ENCODE measurements at regions not wholly inside any gene's neighbourhood (a gene's known extent, or its start where the extent isn't known, plus 50 kb on each side); places are given as distances from the start of the nearest gene placed in this dataset.

- in situ Hi-C loops (cut with HindIII; ENCODE audit: low pct_unique_long_range_greater_than_20kb, low sequenced_read_pairs) = no loop called here
- TF ChIP-seq JUND (IDR thresholded peaks at IDR 0.05; ENCODE audit: low read depth) = no peak
- no peak for DNase-seq (ENCODE audit: low read depth in 1 of 2, low spot score in 1 of 2)
Measured at GRCh38 chr9:20291201-20291600, 331.1 kb downstream of the MLLT3 start.

DNA sequence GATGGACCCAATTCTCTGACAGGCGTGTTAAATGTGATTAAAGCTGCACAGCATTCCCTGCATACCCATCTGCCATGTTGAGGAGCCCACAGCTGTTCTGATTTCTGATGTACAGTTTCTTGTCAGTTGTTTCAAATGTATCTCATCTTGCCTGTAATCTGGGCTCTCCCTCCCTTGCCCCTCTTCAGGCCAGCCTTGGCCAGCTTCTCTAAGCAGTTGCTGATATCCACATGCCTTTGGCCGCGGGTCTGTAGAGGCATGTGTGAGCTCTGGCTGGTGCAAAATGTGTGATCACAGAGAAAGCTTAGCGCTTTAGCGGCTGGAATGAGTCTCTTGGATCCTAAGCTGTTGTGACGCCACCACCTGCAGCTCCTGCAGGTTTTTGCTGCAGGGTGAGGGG is 332.0 kb downstream of the MLLT3 start:
- TF ChIP-seq JUND (IDR thresholded peaks at IDR 0.05; ENCODE audit: low read depth) = no peak
- DNase-seq (ENCODE audit: low read depth in 1 of 2, low spot score in 1 of 2) = no peak
- in situ Hi-C loops (cut with HindIII; ENCODE audit: low pct_unique_long_range_greater_than_20kb, low sequenced_read_pairs) = no loop called here

GRCh38 chr9:20289423-20290010 is 332.8 kb downstream of the MLLT3 start:
- no peak for DNase-seq (ENCODE audit: low read depth in 1 of 2, low spot score in 1 of 2)
- in situ Hi-C loops (cut with HindIII; ENCODE audit: low pct_unique_long_range_greater_than_20kb, low sequenced_read_pairs) = no loop called here
- TF ChIP-seq JUND (IDR thresholded peaks at IDR 0.05; ENCODE audit: low read depth) = no peak

GRCh38 chr9:20286969-20287368 is 335.3 kb downstream of the MLLT3 start:
- in situ Hi-C loops (cut with HindIII; ENCODE audit: low pct_unique_long_range_greater_than_20kb, low sequenced_read_pairs) = no loop called here
- no peak for DNase-seq (ENCODE audit: low read depth in 1 of 2, low spot score in 1 of 2)
- no peak for TF ChIP-seq JUND (IDR thresholded peaks at IDR 0.05; ENCODE audit: low read depth)

DNA sequence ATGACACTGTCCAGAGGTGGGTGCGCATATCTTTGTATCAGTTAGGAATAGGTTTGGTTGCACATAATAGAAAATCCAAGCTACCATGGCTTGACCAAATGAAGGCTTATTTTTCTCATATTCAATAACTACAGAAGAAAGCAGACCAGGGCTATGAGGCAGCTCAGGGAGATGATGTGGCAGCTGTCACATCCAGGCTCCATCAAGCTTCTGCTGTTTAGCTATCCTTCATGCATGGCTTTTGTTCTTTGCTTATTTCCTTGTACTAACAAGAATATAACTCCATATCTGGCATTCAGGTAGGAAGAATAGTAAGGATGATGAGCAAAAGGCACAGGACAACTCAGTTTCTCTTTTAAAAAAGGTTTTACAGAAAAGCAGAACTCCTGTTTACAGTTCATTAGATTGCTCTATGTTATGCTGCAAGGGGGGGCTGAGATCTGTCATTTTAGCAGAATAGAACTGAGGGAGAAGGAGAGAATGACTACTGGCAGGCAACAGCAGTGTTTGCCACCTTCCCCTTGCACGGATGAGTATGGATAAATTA is 336.1 kb downstream of the MLLT3 start:
- TF ChIP-seq JUND (IDR thresholded peaks at IDR 0.05; ENCODE audit: low read depth) = no peak
- DNase-seq (ENCODE audit: low read depth in 1 of 2, low spot score in 1 of 2) = no peak
- in situ Hi-C loops (cut with HindIII; ENCODE audit: low pct_unique_long_range_greater_than_20kb, low sequenced_read_pairs) = no loop called here

DNA sequence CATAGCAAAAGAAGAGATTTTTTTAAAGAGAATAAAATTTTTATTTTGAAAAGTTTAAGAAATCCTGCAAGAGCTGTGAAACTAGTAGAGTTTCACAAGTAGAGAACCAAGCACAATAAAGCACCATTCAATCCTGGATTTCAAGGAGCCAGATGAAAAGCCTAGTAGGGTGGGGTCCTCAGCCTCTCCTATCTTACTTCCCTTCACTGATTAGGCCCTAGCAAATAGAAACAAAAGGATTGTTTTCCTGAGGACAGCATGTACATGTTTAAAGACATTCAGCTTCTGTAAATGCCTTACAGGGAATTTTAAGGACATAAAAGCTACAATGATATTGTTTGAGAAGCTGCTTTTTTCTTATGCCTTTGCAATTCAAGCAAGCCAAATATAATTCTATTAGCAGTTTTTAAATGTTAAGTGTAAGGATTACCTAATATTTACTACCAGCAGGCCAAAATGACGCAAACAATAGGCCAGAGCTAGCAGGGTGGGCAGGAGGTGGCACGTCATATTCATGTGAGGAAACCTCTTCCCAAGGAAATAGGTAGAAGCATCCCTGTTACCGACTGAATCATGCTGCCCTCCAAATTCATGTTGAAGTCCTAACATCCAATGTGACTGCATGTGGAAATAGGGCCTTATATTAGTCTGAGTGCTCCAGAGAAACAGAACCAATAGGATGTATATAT is 337.6 kb downstream of the MLLT3 start:
- in situ Hi-C loops (cut with HindIII; ENCODE audit: low pct_unique_long_range_greater_than_20kb, low sequenced_read_pairs) = no loop called here
- DNase-seq (ENCODE audit: low read depth in 1 of 2, low spot score in 1 of 2) = no peak
- no peak for TF ChIP-seq JUND (IDR thresholded peaks at IDR 0.05; ENCODE audit: low read depth)

- TF ChIP-seq JUND (IDR thresholded peaks at IDR 0.05; ENCODE audit: low read depth) = no peak
- in situ Hi-C loops (cut with HindIII; ENCODE audit: low pct_unique_long_range_greater_than_20kb, low sequenced_read_pairs) = no loop called here
- DNase-seq (ENCODE audit: low read depth in 1 of 2, low spot score in 1 of 2) = no peak
Measured at GRCh38 chr9:20280330-20280729, 342.0 kb downstream of the MLLT3 start.

- no peak for DNase-seq (ENCODE audit: low read depth in 1 of 2, low spot score in 1 of 2)
- in situ Hi-C loops (cut with HindIII; ENCODE audit: low pct_unique_long_range_greater_than_20kb, low sequenced_read_pairs) = no loop called here
- no peak for TF ChIP-seq JUND (IDR thresholded peaks at IDR 0.05; ENCODE audit: low read depth)
Measured at GRCh38 chr9:20276762-20277161, 345.5 kb downstream of the MLLT3 start.

GRCh38 chr9:20271723-20272122 is 350.6 kb downstream of the MLLT3 start:
- DNase-seq (ENCODE audit: low read depth in 1 of 2, low spot score in 1 of 2) = no peak
- in situ Hi-C loops (cut with HindIII; ENCODE audit: low pct_unique_long_range_greater_than_20kb, low sequenced_read_pairs) = no loop called here
- TF ChIP-seq JUND (IDR thresholded peaks at IDR 0.05; ENCODE audit: low read depth) = no peak

- no peak for DNase-seq (ENCODE audit: low read depth in 1 of 2, low spot score in 1 of 2)
- no peak for TF ChIP-seq JUND (IDR thresholded peaks at IDR 0.05; ENCODE audit: low read depth)
- in situ Hi-C loops (cut with HindIII; ENCODE audit: low pct_unique_long_range_greater_than_20kb, low sequenced_read_pairs) = no loop called here
Measured at GRCh38 chr9:20271096-20271495, 351.2 kb downstream of the MLLT3 start.

DNA sequence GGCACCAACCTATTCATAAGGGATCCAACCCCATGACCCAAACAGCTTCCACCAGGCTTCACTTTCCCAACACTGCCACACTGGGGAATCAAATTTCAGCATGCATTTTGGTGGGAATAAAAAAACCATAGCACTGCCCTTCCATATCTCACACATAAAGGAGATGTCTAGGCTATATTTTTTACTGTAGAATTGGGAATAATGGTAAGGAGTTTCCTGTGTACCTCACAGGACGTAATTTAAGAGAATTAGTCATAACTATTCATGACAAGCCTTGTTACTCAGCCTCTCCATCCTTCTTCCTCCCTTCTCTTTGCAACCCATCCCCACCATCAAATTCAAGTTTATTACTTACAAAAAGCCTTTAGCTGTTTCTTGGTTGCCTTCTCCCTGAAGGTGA is 352.1 kb downstream of the MLLT3 start:
- in situ Hi-C loops (cut with HindIII; ENCODE audit: low pct_unique_long_range_greater_than_20kb, low sequenced_read_pairs) = no loop called here
- DNase-seq (ENCODE audit: low read depth in 1 of 2, low spot score in 1 of 2) = no peak
- TF ChIP-seq JUND (IDR thresholded peaks at IDR 0.05; ENCODE audit: low read depth) = no peak

DNA sequence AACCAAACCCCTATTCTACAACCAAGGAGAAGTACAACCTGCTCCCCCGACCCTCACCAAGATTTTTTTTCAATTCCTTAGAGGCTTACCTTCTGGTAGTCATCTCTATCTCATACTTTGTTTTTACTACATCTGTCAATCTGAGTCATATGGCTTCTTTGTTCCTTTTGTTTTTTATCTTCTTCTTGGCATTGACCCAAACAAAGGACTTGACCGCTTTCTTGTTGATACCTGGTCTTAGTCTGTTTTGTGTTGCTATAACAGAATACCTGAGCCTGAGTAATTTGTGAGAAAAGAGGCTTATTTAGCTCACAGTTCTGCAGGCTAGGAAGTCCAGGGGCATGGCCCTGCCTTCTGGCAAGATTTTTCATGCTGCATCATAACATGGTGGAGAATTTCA is 352.7 kb downstream of the MLLT3 start:
- DNase-seq (ENCODE audit: low read depth in 1 of 2, low spot score in 1 of 2) = no peak
- in situ Hi-C loops (cut with HindIII; ENCODE audit: low pct_unique_long_range_greater_than_20kb, low sequenced_read_pairs) = no loop called here
- TF ChIP-seq JUND (IDR thresholded peaks at IDR 0.05; ENCODE audit: low read depth) = no peak

DNA sequence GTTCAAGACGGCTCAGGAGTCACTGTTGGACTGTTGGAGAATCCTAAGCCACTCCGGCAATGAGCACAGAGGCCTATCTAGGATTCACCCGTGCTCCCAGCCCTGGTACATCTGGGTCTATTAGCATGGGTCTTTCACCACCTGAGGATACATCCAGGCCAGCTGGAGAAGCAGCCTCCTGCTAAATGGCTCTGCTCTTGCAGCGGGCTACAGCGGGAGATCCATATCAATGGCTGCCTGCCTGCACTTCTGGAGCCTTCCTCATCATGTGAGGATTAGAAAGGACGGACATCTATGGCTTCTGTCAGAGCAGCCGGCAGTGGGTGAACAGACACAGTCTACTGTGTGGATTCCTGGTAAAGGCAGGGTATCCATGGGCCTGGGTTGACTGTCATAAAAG is 357.4 kb downstream of the MLLT3 start:
- TF ChIP-seq JUND (IDR thresholded peaks at IDR 0.05; ENCODE audit: low read depth) = no peak
- DNase-seq (ENCODE audit: low read depth in 1 of 2, low spot score in 1 of 2) = no peak
- in situ Hi-C loops (cut with HindIII; ENCODE audit: low pct_unique_long_range_greater_than_20kb, low sequenced_read_pairs) = no loop called here
